AG09309 (cell line): ENCODE measurements at regions not wholly inside any gene's neighbourhood (a gene's known extent, or its start where the extent isn't known, plus 50 kb on each side); places are given as distances from the start of the nearest gene placed in this dataset.

Experiments used
- DNase-seq: peaks from one replicate; pipeline ENCODE4 v3.0.0-alpha.2; 2010; ENCODE audit warnings: low read depth
- H3K4me3 ChIP-seq: 2 replicates; pipeline ENCODE4 v1.5.1; 2011; ENCODE audit warnings: mild to moderate bottlenecking, low read depth, low read length, moderate library complexity; ENCODE audit not compliant: control insufficient read depth
- TF ChIP-seq, protein P1 (sequence below): IDR thresholded peaks from 2 replicates; pipeline ENCODE4 v1.5.1; 2011; ENCODE audit warnings: mild to moderate bottlenecking, low read depth, low read length, inconsistent platforms; ENCODE audit not compliant: insufficient read depth, control insufficient read depth; ENCODE audit errors: missing control alignments

DNA sequence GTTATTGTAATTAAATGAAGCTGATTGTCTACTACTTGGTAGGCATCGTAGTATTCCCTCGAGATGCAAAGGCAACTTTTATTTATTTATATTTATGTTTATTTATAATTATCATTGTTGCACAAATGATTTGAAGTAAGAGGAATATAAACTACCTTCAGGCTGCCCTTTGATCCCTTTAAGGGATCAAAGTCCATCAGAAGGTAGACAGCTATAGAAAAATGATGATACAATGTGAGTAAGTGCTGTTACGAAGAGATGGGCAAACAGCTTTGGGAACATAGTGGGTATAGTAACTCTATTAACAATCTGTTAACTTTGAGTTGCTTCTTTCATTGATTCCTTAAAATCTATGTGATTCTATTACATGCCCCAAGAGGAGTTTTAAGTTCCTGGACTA, 512.8 kb upstream of the CITED2 start:
- DNase-seq, result no peak
- TF ChIP-seq, protein P1, sequence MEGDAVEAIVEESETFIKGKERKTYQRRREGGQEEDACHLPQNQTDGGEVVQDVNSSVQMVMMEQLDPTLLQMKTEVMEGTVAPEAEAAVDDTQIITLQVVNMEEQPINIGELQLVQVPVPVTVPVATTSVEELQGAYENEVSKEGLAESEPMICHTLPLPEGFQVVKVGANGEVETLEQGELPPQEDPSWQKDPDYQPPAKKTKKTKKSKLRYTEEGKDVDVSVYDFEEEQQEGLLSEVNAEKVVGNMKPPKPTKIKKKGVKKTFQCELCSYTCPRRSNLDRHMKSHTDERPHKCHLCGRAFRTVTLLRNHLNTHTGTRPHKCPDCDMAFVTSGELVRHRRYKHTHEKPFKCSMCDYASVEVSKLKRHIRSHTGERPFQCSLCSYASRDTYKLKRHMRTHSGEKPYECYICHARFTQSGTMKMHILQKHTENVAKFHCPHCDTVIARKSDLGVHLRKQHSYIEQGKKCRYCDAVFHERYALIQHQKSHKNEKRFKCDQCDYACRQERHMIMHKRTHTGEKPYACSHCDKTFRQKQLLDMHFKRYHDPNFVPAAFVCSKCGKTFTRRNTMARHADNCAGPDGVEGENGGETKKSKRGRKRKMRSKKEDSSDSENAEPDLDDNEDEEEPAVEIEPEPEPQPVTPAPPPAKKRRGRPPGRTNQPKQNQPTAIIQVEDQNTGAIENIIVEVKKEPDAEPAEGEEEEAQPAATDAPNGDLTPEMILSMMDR, result no peak
- no peak overlapping the region for H3K4me3 ChIP-seq

DNA sequence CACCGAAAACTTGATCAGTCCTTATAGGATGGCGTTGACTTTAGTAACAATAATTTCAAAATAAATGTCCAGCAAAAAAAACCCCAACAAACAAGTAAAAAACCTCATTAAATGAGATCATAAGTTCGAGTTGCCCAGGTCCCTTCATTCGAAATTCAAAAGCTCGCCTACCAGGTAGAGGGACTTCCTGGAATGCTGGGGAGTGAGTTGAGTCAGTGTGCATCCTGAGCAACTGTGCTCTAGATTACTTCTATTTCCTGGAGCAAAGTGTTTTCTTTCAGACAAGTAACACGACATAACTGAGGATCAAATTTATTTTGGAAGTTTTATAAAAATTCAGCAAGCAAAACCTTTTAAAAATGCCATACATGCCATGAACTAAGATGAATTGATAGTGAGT, 511.9 kb upstream of the CITED2 start:
- H3K4me3 ChIP-seq, result no peak overlapping the region
- no peak for DNase-seq

DNA sequence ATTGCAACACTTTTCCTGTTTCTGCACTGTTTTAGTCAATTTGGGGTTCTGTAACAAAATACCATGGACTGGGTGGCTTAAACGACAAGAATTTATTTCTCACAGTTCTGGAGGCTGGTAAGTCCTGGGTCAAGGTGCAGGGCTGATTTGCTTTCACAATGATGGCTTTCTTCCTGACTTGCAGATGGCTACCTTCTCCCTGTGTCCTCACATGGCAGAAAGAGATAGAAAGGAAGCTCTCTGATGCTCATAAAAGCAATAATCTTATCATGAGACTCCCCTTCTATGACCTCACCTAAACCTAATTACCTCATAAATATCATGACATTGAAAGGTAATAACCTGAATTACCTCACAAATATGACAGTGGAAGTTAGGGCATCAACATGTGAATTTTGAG, 511.5 kb upstream of the CITED2 start:
- no peak overlapping the region for H3K4me3 ChIP-seq
- TF ChIP-seq, protein P1, result no peak
- DNase-seq, result no peak

More for the DNA sequence above, 511.9 kb upstream of the CITED2 start:
- TF ChIP-seq, protein P1, result no peak

DNA sequence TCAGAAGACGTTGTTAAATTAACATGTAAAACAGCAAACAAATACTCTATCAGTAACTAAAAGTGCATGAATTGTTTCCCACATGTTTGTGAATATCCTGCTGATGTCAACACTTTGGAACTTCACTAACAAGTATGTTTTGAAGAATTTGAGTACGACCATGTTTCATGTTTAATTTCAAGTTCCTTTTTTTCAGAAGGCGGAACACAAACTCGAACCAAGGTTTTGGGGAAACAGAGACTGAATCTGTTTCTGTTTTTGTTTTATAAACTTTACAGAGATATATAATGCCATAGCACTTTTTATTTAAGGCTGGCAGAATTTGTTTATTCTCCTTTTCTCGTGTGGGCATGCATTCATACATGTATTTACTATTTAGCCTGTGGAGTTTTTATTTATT, 509.3 kb upstream of the CITED2 start:
- DNase-seq, result no peak
- TF ChIP-seq, protein P1, result no peak
- no peak overlapping the region for H3K4me3 ChIP-seq

DNA sequence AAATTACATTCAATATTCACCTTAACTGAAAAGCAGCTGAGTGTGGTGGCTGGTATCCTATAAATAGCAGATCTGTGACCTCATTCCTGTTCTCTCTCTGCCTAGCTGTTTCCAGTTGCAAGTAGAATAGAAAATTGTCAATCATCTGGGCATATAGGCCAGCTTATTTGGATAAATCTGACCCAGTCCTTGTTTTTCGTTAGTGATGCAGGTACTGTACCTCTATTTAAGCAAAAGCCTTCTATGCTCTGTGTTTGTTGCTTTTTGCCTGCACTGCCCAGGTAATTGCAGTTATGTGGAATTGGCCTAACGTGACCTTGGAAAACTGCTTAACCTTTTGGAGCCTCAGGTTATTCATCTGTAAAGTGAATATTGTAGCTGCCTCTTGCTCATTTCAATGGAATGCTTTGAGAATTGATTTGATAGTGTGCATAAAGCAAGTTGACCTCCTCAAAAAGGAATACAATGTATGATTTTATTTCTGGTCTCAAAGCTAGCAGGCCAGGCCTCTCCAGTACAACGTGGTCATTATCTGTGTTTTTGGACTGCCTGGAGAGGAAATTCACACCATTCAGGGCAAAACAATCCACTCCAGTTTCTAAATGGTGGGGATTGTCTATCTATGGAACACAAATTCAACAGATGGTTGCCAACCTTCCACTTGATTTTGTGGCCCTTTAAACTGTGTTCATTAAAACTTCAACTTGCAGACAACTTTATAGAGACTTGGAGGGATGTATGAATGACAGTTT, 508.7 kb upstream of the CITED2 start:
- DNase-seq, result no peak
- TF ChIP-seq, protein P1, result no peak
- H3K4me3 ChIP-seq, result no peak overlapping the region

DNA sequence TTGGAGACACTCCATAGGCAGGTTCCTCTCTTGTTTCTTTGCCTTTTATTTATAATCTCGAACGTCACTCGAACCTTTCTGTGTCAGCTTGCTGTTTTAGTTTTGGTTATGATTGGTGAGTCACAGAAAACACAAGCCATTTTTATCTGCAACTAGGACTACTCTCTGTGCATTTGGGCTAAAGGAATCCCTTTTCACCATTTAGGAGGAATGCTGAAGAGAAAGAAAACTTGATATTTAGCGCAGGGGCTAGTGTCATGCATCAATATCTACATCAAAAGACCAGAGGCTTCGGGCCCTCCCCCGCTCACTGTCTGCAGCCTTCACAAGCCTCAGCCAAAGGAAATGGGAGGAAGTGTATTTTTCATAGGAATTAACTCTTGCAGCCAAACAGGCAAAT, 507.8 kb upstream of the CITED2 start:
- H3K4me3 ChIP-seq, result no peak overlapping the region
- TF ChIP-seq, protein P1, result no peak
- DNase-seq, result no peak
